ENCODE measurements at regions not wholly inside any gene's neighbourhood (a gene's known extent, or its start where the extent isn't known, plus 50 kb on each side); places are given as distances from the start of the nearest gene placed in this dataset.

DNA sequence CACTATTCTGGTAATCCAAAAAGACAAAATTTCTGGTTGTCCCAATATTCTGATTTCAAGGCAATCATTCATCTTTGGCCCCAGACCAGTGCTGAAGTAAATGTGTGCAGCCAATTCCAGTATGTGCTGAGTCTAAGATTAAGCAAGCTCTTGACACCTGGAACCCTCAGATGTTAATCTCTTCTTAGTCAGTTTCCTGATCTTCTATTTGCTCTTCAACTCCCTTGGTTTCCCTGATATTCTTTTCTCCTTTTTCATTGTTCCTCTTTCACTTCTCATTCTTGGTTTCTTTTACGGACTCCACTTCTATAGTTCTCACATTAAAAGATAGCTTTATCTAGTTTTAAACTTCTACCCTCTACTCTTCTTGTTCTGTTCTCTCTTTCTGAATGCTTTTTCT, 445.7 kb upstream of the FANCL start:
- Histone ChIP-seq H3K4me3 (ENCODE audit: low read length) (no peak overlapping the region), H3K27me3 (ENCODE audit: control insufficient read depth in 2 of 2, insufficient read depth in 2 of 2, low read length in 2 of 2) (no peaks in the 10 kb centered on the region), H3K9me3 (ENCODE audit: control insufficient read depth in 2 of 3, low read length in 3 of 3) (no peaks in the 10 kb centered on the region), H3K36me3 (ENCODE audit: control insufficient read depth in 2 of 3, insufficient read depth in 3 of 3, low read length in 3 of 3) (no peaks in the 10 kb centered on the region), H3K27ac (ENCODE audit: low read depth, low read length) (no peak overlapping the region), H3K4me1 (ENCODE audit: control insufficient read depth in 2 of 2, insufficient read depth in 2 of 2, low read length in 2 of 2) (no peaks in the 10 kb centered on the region)
- Mint-ChIP-seq H3K4me1 (peaks cover 0 to 5% (median 0%) of the 10 kb centered on the region in 7 donors), H3K4me3 (no peak overlapping the region), H3K9me3 (peaks cover 0 to 16% (median 5%) of the 10 kb centered on the region in 11 donors), H3K27me3 (peaks cover 0 to 9% (median 3%) of the 10 kb centered on the region in 5 donors), H3K36me3 (peaks cover 0 to 9% (median 0%) of the 10 kb centered on the region in 5 donors), H3K27ac (no peak overlapping the region)
- POLR2A ChIA-PET = no interaction called here
- DNase-seq (no peak), ATAC-seq (no peak)
- CTCF ChIA-PET = no interaction called here
- intact Hi-C loops (cut with micrococcal nuclease) = no loop called here

DNA sequence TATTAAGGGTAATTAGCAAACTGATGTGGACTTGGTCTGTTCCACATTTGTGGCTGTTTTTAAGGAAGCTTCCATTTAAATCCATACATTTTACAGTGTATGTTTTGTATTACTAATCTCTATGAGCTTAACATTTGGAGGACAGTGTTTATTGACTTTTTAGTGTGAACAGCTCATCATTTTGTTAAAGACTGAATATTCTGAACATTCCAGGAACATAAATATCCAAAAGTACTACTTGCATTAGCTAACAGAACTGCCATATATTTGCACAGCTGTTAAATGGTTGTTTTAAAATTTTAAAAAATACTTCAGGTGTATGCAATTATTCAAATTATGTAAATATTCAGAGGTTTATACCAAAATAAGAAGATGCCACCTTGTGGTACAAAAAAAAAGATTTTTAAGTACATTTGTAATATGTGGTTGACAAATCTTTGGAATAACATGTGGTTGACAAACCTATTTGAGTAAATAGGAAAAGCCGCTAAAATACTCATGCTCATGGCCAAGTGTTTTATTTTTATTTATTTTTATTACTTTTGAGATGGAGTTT, 439.7 kb upstream of the FANCL start:
- no peak overlapping the region for H3K4me3 Mint-ChIP-seq
- intact Hi-C loops (cut with micrococcal nuclease) = loop anchor here in 1 of 2 donors (5.0 kb wide), 1 partner anchor 774 kb away; no protein-coding TSS in a partner anchor
- no peaks in the 10 kb centered on the region for H3K4me1 ChIP-seq (ENCODE audit: control insufficient read depth in 2 of 2, insufficient read depth in 2 of 2, low read length in 2 of 2)
- H3K9me3 ChIP-seq (ENCODE audit: control insufficient read depth in 2 of 3, low read length in 3 of 3) = no peaks in the 10 kb centered on the region
- ATAC-seq (no peak), DNase-seq (no peak)
- no peak overlapping the region for H3K4me3 ChIP-seq (ENCODE audit: low read length)
- ChIA-PET CTCF (no interaction called here), POLR2A (no interaction called here)
- H3K4me1 Mint-ChIP-seq = no peaks in the 10 kb centered on the region
- peaks cover 0 to 5% (median 0%) of the 10 kb centered on the region in 11 donors for H3K9me3 Mint-ChIP-seq
- H3K36me3 Mint-ChIP-seq = no peaks in the 10 kb centered on the region
- H3K27ac ChIP-seq (ENCODE audit: low read depth, low read length) = no peak overlapping the region
- peaks cover 0 to 5% (median 3%) of the 10 kb centered on the region in 5 donors for H3K27me3 Mint-ChIP-seq
- H3K27me3 ChIP-seq (ENCODE audit: control insufficient read depth in 2 of 2, insufficient read depth in 2 of 2, low read length in 2 of 2) = no peaks in the 10 kb centered on the region
- H3K36me3 ChIP-seq (ENCODE audit: control insufficient read depth in 2 of 3, insufficient read depth in 3 of 3, low read length in 3 of 3) = no peaks in the 10 kb centered on the region
- no peak overlapping the region for H3K27ac Mint-ChIP-seq

GRCh38 chr2:58677748-58678147, 436.6 kb upstream of the FANCL start:
- Mint-ChIP-seq H3K27ac (no peak overlapping the region), H3K4me3 (no peak overlapping the region)
- no peak for DNase-seq

DNA sequence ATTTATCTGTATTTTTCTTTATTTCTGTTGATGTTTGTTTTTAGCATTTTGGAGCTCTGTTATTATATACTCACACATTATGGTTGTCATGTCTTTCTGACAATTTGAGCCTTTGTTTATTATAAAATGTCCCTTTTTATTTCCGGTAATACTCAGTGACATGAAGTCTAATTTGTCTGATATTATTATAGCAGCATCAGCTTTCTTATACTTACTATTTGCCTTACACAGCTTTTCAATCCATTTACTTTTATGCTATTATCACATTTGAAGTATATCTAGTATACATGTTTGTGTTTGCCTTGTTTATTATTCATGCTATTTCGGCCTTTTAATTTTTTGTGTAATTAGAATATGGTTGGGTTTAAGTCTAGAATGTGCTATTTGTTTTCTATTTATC, 430.6 kb upstream of the FANCL start:
- H3K9me3 Mint-ChIP-seq = peaks cover 0 to 5% (median 0%) of the 10 kb centered on the region in 11 donors
- intact Hi-C loops (cut with micrococcal nuclease) = no loop called here
- no peak overlapping the region for H3K4me3 Mint-ChIP-seq
- Histone ChIP-seq H3K9me3 (ENCODE audit: control insufficient read depth in 2 of 3, low read length in 3 of 3) (no peaks in the 10 kb centered on the region), H3K27me3 (ENCODE audit: control insufficient read depth in 2 of 2, insufficient read depth in 2 of 2, low read length in 2 of 2) (no peaks in the 10 kb centered on the region), H3K36me3 (ENCODE audit: control insufficient read depth in 2 of 3, insufficient read depth in 3 of 3, low read length in 3 of 3) (no peaks in the 10 kb centered on the region), H3K4me3 (ENCODE audit: low read length) (no peak overlapping the region), H3K27ac (ENCODE audit: low read depth, low read length) (no peak overlapping the region), H3K4me1 (ENCODE audit: control insufficient read depth in 2 of 2, insufficient read depth in 2 of 2, low read length in 2 of 2) (no peaks in the 10 kb centered on the region)
- ChIA-PET POLR2A (no interaction called here), CTCF (no interaction called here)
- no peaks in the 10 kb centered on the region for H3K36me3 Mint-ChIP-seq
- H3K4me1 Mint-ChIP-seq = no peaks in the 10 kb centered on the region
- DNase-seq = no peak
- ATAC-seq = no peak
- H3K27me3 Mint-ChIP-seq = peaks cover 0 to 3% (median 0%) of the 10 kb centered on the region in 5 donors
- no peak overlapping the region for H3K27ac Mint-ChIP-seq

More at GRCh38 chr2:58677748-58678147, 436.6 kb upstream of the FANCL start:
- CTCF ChIA-PET = no interaction called here
- no peaks in the 10 kb centered on the region for H3K4me1 ChIP-seq (ENCODE audit: control insufficient read depth in 2 of 2, insufficient read depth in 2 of 2, low read length in 2 of 2)
- Mint-ChIP-seq H3K9me3 (no peaks in the 10 kb centered on the region), H3K36me3 (no peaks in the 10 kb centered on the region), H3K27me3 (peaks cover 0 to 2% (median 0%) of the 10 kb centered on the region in 5 donors), H3K4me1 (no peaks in the 10 kb centered on the region)
- H3K4me3 ChIP-seq (ENCODE audit: low read length) = no peak overlapping the region
- H3K36me3 ChIP-seq (ENCODE audit: control insufficient read depth in 2 of 3, insufficient read depth in 3 of 3, low read length in 3 of 3) = no peaks in the 10 kb centered on the region
- POLR2A ChIA-PET = no interaction called here
- intact Hi-C loops (cut with micrococcal nuclease) = no loop called here
- H3K27ac ChIP-seq (ENCODE audit: low read depth, low read length) = no peak overlapping the region
- ATAC-seq = no peak
- no peaks in the 10 kb centered on the region for H3K27me3 ChIP-seq (ENCODE audit: control insufficient read depth in 2 of 2, insufficient read depth in 2 of 2, low read length in 2 of 2)
- H3K9me3 ChIP-seq (ENCODE audit: control insufficient read depth in 2 of 3, low read length in 3 of 3) = no peaks in the 10 kb centered on the region

- intact Hi-C loops (cut with micrococcal nuclease) = no loop called here
- DNase-seq (no peak), ATAC-seq (no peak)
- Histone ChIP-seq H3K36me3 (ENCODE audit: control insufficient read depth in 2 of 3, insufficient read depth in 3 of 3, low read length in 3 of 3) (no peaks in the 10 kb centered on the region), H3K27me3 (ENCODE audit: control insufficient read depth in 2 of 2, insufficient read depth in 2 of 2, low read length in 2 of 2) (no peaks in the 10 kb centered on the region), H3K27ac (ENCODE audit: low read depth, low read length) (no peak overlapping the region), H3K4me1 (ENCODE audit: control insufficient read depth in 2 of 2, insufficient read depth in 2 of 2, low read length in 2 of 2) (no peaks in the 10 kb centered on the region), H3K9me3 (ENCODE audit: control insufficient read depth in 2 of 3, low read length in 3 of 3) (no peaks in the 10 kb centered on the region), H3K4me3 (ENCODE audit: low read length) (no peak overlapping the region)
- Mint-ChIP-seq H3K4me1 (no peaks in the 10 kb centered on the region), H3K9me3 (peaks cover 0 to 7% (median 0%) of the 10 kb centered on the region in 11 donors), H3K27ac (no peak overlapping the region), H3K36me3 (no peaks in the 10 kb centered on the region), H3K27me3 (peaks cover 0 to 3% (median 0%) of the 10 kb centered on the region in 5 donors), H3K4me3 (no peak overlapping the region)
- CTCF ChIA-PET = no interaction called here
- POLR2A ChIA-PET = no interaction called here
Observed at GRCh38 chr2:58669998-58670397, 428.9 kb upstream of the FANCL start.

- POLR2A ChIA-PET = no interaction called here
- no peak overlapping the region for H3K4me3 Mint-ChIP-seq
- Histone ChIP-seq H3K36me3 (ENCODE audit: control insufficient read depth in 2 of 3, insufficient read depth in 3 of 3, low read length in 3 of 3) (no peaks in the 10 kb centered on the region), H3K9me3 (ENCODE audit: control insufficient read depth in 2 of 3, low read length in 3 of 3) (no peaks in the 10 kb centered on the region), H3K27me3 (ENCODE audit: control insufficient read depth in 2 of 2, insufficient read depth in 2 of 2, low read length in 2 of 2) (no peaks in the 10 kb centered on the region), H3K4me1 (ENCODE audit: control insufficient read depth in 2 of 2, insufficient read depth in 2 of 2, low read length in 2 of 2) (no peaks in the 10 kb centered on the region), H3K4me3 (ENCODE audit: low read length) (no peak overlapping the region), H3K27ac (ENCODE audit: low read depth, low read length) (no peak overlapping the region)
- no peaks in the 10 kb centered on the region for H3K4me1 Mint-ChIP-seq
- ATAC-seq = no peak
- H3K27ac Mint-ChIP-seq = no peak overlapping the region
- intact Hi-C loops (cut with micrococcal nuclease) = no loop called here
- no peaks in the 10 kb centered on the region for H3K36me3 Mint-ChIP-seq
- no peak for DNase-seq
- peaks cover 0 to 7% (median 0%) of the 10 kb centered on the region in 11 donors for H3K9me3 Mint-ChIP-seq
- H3K27me3 Mint-ChIP-seq = peaks cover 0 to 3% (median 0%) of the 10 kb centered on the region in 5 donors
- CTCF ChIA-PET = no interaction called here
Observed at GRCh38 chr2:58667137-58667774, 426.1 kb upstream of the FANCL start.

DNA sequence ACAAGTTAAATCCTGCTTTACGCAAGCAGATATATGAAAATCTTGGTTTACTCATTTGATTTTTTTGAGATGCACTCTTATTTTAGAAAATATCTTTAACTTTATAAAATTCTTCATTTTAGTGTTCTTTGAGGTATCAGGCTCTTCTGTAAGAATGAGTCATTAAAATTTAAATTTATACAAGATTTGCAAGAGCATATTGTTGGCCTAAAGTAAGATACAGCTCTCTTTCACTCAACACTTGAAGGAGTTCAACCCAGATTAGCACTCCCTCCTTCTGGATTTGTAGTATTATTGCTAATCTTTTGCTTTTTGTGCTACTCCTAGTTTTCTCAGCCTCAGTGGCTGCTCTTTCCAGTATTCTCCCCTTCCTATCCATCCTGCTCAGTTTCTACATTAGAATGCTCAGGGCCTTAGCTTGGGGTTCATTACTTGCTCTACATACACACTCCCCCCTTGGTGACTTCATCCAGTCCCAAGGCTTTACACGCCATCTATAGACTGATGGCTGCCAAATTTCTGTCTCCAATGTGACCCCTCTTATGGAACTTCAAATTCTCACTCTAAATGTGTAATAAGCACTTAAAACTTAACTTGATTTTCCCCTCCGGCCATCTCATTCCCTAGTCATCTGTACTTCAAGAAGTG, 425.3 kb upstream of the FANCL start:
- intact Hi-C loops (cut with micrococcal nuclease) = no loop called here
- no peaks in the 10 kb centered on the region for H3K27me3 ChIP-seq (ENCODE audit: control insufficient read depth in 2 of 2, insufficient read depth in 2 of 2, low read length in 2 of 2)
- peaks cover 0 to 7% (median 0%) of the 10 kb centered on the region in 11 donors for H3K9me3 Mint-ChIP-seq
- H3K4me1 Mint-ChIP-seq = no peaks in the 10 kb centered on the region
- H3K27ac ChIP-seq (ENCODE audit: low read depth, low read length) = no peak overlapping the region
- no peaks in the 10 kb centered on the region for H3K4me1 ChIP-seq (ENCODE audit: control insufficient read depth in 2 of 2, insufficient read depth in 2 of 2, low read length in 2 of 2)
- peaks cover 0 to 3% (median 0%) of the 10 kb centered on the region in 5 donors for H3K27me3 Mint-ChIP-seq
- POLR2A ChIA-PET = no interaction called here
- no peak overlapping the region for H3K27ac Mint-ChIP-seq
- no peaks in the 10 kb centered on the region for H3K36me3 Mint-ChIP-seq
- H3K4me3 ChIP-seq (ENCODE audit: low read length) = no peak overlapping the region
- H3K9me3 ChIP-seq (ENCODE audit: control insufficient read depth in 2 of 3, low read length in 3 of 3) = no peaks in the 10 kb centered on the region
- CTCF ChIA-PET = no interaction called here
- ATAC-seq (no peak), DNase-seq (no peak)
- no peaks in the 10 kb centered on the region for H3K36me3 ChIP-seq (ENCODE audit: control insufficient read depth in 2 of 3, insufficient read depth in 3 of 3, low read length in 3 of 3)
- H3K4me3 Mint-ChIP-seq = no peak overlapping the region

Measured in naive thymus-derived CD4-positive, alpha-beta T cell (primary cell).